ENCODE measurements at regions not wholly inside any gene's neighbourhood (a gene's known extent, or its start where the extent isn't known, plus 50 kb on each side); places are given as distances from the start of the nearest gene placed in this dataset.

GRCh38 chr14:63788011-63788933 is 60.4 kb upstream of the SGPP1 start:
- no peak for TF ChIP-seq CTCF (optimal IDR thresholded peaks at IDR 0.05 in 1 of 3, IDR thresholded peaks at IDR 0.05 in 1 of 3, conservative IDR thresholded peaks at IDR 0.05 in 1 of 3; ENCODE audit: extremely low read depth in 1 of 3, insufficient read depth in 2 of 3, low read length in 3 of 3)
- no peak for TF ChIP-seq EZH2 (IDR thresholded peaks at IDR 0.05; ENCODE audit: low read length)
